ENCODE measurements at regions not wholly inside any gene's neighbourhood (a gene's known extent, or its start where the extent isn't known, plus 50 kb on each side); places are given as distances from the start of the nearest gene placed in this dataset.

GRCh38 chr22:48376428-48376827 lies 1451.2 kb downstream of the BRD1 start:
- no peak for DNase-seq

GRCh38 chr22:48373626-48374173 lies 1454.0 kb downstream of the BRD1 start:
- DNase-seq: no peak

GRCh38 chr22:48372390-48372789 lies 1455.3 kb downstream of the BRD1 start:
- no peak for DNase-seq

- DNase-seq: no peak
Observed at GRCh38 chr22:48371391-48371790, 1456.3 kb downstream of the BRD1 start.

- no peak for DNase-seq
Observed at GRCh38 chr22:48370508-48371325, 1457.0 kb downstream of the BRD1 start.

- no peak for DNase-seq
Observed at GRCh38 chr22:48369789-48370507, 1457.7 kb downstream of the BRD1 start.

GRCh38 chr22:48368975-48369525 lies 1458.6 kb downstream of the BRD1 start:
- DNase-seq: no peak

- DNase-seq: no peak
Observed at GRCh38 chr22:48367731-48368130, 1459.9 kb downstream of the BRD1 start.

- no peak for DNase-seq
Observed at GRCh38 chr22:48366591-48366990, 1461.1 kb downstream of the BRD1 start.

- no peak for DNase-seq
Observed at GRCh38 chr22:48366056-48366455, 1461.6 kb downstream of the BRD1 start.

GRCh38 chr22:48365386-48365785 lies 1462.3 kb downstream of the BRD1 start:
- DNase-seq: no peak

GRCh38 chr22:48362721-48363404 lies 1464.8 kb downstream of the BRD1 start:
- no peak for DNase-seq

- no peak for DNase-seq
Observed at GRCh38 chr22:48361099-48361639, 1466.5 kb downstream of the BRD1 start.

- no peak for DNase-seq
Observed at GRCh38 chr22:48359613-48359965, 1468.1 kb downstream of the BRD1 start.

- no peak for DNase-seq
Observed at GRCh38 chr22:48358886-48359612, 1468.6 kb downstream of the BRD1 start.

- DNase-seq: no peak
Observed at GRCh38 chr22:48357961-48358360, 1469.7 kb downstream of the BRD1 start.

- DNase-seq: no peak
Observed at GRCh38 chr22:48357196-48357595, 1470.5 kb downstream of the BRD1 start.

GRCh38 chr22:48356731-48357130 lies 1470.9 kb downstream of the BRD1 start:
- DNase-seq: no peak

GRCh38 chr22:48354096-48354495 lies 1473.6 kb downstream of the BRD1 start:
- no peak for DNase-seq

GRCh38 chr22:48353116-48353947 lies 1474.3 kb downstream of the BRD1 start:
- DNase-seq: no peak
